B cell (primary cell): ENCODE measurements at regions not wholly inside any gene's neighbourhood (a gene's known extent, or its start where the extent isn't known, plus 50 kb on each side); places are given as distances from the start of the nearest gene placed in this dataset.
A peak's percentile ranks its signal among the peaks of the same experiment; 100 is the strongest.
"Not testable (repeated sequence)": the region's sequence is repeated elsewhere in the genome, so short reads cannot be mapped to it uniquely, and the experiment has no call there.

Experiments
- ATAC-seq: fragments of 200-7000 bp; cut with Tn5 transposase; one replicate; pipeline ENCODE4 v1.10.0; 2021; ENCODE audit warnings: low read depth, mild to moderate bottlenecking, moderate number of reproducible peaks, moderate library complexity
- CTCF ChIA-PET: fragments of 350-600 bp; sonication (Branson Sonifier 250); formaldehyde crosslinking; loops from one replicate; lab custom pipeline; 2021; ENCODE audit warnings: antibody characterized with exemption, inconsistent platforms; lab: Charles Lee
- POLR2A ChIA-PET: fragments of 350-600 bp; sonication (Branson Sonifier 250); formaldehyde crosslinking; loops from one replicate; lab custom pipeline; 2021; ENCODE audit warnings: antibody characterized with exemption; lab: Charles Lee
- DNase-seq: peaks from one replicate; pipeline ENCODE4 v3.0.0; 2013
- H2AFZ ChIP-seq: 2 replicates; pipeline ENCODE4 v1.6.1; 2012; ENCODE audit warnings: mild to moderate bottlenecking, low read depth, low read length; ENCODE audit not compliant: insufficient read depth, poor library complexity, severe bottlenecking
- H3K27ac ChIP-seq, 2 donors: 1 replicate in 1 of 2; 2 replicates in 1 of 2; pipeline ENCODE4 v1.5.1; 2012 to 2013; ENCODE audit warnings: low read length in 2 of 2, mild to moderate bottlenecking in 2 of 2, moderate library complexity in 1 of 2
- H3K27me3 ChIP-seq, 4 experiments: fragments of 200-600 bp in 1 of 4; sonication (generic) in 1 of 4; replicated peaks in 1 of 4; 1 replicate in 2 of 4; 2 replicates in 2 of 4; pipeline versions ENCODE4 v1.6.1 to v1.7.0; 2013 to 2016; ENCODE audit warnings: low read length in 3 of 4, mild to moderate bottlenecking in 2 of 4, mixed read lengths in 1 of 4, moderate library complexity in 1 of 4; ENCODE audit not compliant: insufficient read depth in 4 of 4, control insufficient read depth in 3 of 4; ENCODE audit errors: control extremely low read depth in 1 of 4
- H3K36me3 ChIP-seq, 2 experiments: replicated peaks in 1 of 2; 1 replicate in 1 of 2; 2 replicates in 1 of 2; pipeline versions ENCODE4 v1.6.1 to v1.7.1; 2013; ENCODE audit warnings: low read length in 1 of 2; ENCODE audit not compliant: insufficient read depth in 2 of 2, control insufficient read depth in 1 of 2; ENCODE audit errors: control extremely low read depth in 1 of 2, extremely low read depth in 1 of 2
- H3K4me1 ChIP-seq, 2 donors: fragments of 200-600 bp in 1 of 2; sonication (generic) in 1 of 2; 1 replicate in 1 of 2; 2 replicates in 1 of 2; pipeline versions ENCODE4 v1.5.1 to v1.6.1; 2013 to 2017; ENCODE audit warnings: low read length in 2 of 2; ENCODE audit not compliant: control insufficient read depth in 2 of 2, insufficient read depth in 2 of 2
- H3K4me2 ChIP-seq: replicated peaks from 2 replicates; pipeline ENCODE3; 2012; ENCODE audit warnings: mild to moderate bottlenecking, low read depth, low read length; ENCODE audit not compliant: poor library complexity, severe bottlenecking
- H3K4me3 ChIP-seq, 5 experiments: fragments of 200-600 bp in 1 of 5; sonication (generic) in 1 of 5; 1 replicate in 3 of 5; 2 replicates in 2 of 5; pipeline versions ENCODE4 v1.5.1 to v1.7.0; 2011 to 2016; ENCODE audit warnings: low read length in 4 of 5, mild to moderate bottlenecking in 4 of 5, low read depth in 2 of 5, control low read depth in 1 of 5, moderate library complexity in 1 of 5; ENCODE audit not compliant: insufficient read depth in 1 of 5; ENCODE audit errors: control extremely low read depth in 1 of 5, extremely low read depth in 1 of 5
- H3K79me2 ChIP-seq: fragments of 200-600 bp; sonication (generic); one replicate; pipeline ENCODE4 v1.6.0; 2016; ENCODE audit warnings: low read length; ENCODE audit not compliant: control insufficient read depth, insufficient read depth
- H3K9ac ChIP-seq: fragments of 200-600 bp; sonication (generic); 2 replicates; pipeline ENCODE4 v1.6.1; 2017; ENCODE audit warnings: mild to moderate bottlenecking, low read length, moderate library complexity
- H3K9me3 ChIP-seq, 3 donors: one replicate each; pipeline versions ENCODE4 v1.6.1 to v1.7.1; 2013; ENCODE audit warnings: low read length in 2 of 3; ENCODE audit not compliant: control insufficient read depth in 2 of 3, insufficient read depth in 1 of 3; ENCODE audit errors: control extremely low read depth in 1 of 3
- H4K20me1 ChIP-seq: 2 replicates; pipeline ENCODE4 v1.6.0; 2012; ENCODE audit warnings: mild to moderate bottlenecking, low read length; ENCODE audit not compliant: insufficient read depth, control insufficient read depth, poor library complexity, severe bottlenecking
- H3K27ac Mint-ChIP-seq: one replicate; pipeline ENCODE4 v1.8.0; 2021; ENCODE audit warnings: mixed read lengths
- H3K27me3 Mint-ChIP-seq: one replicate; pipeline ENCODE4 v1.8.0; 2021; ENCODE audit warnings: mixed read lengths
- H3K4me1 Mint-ChIP-seq: one replicate; pipeline ENCODE4 v1.8.0; 2021; ENCODE audit warnings: mixed read lengths
- H3K4me3 Mint-ChIP-seq: one replicate; pipeline ENCODE4 v1.8.0; 2021; ENCODE audit warnings: mixed read lengths
- H3K9me3 Mint-ChIP-seq: one replicate; pipeline ENCODE4 v1.8.0; 2022; ENCODE audit warnings: mixed read lengths; ENCODE audit not compliant: insufficient read depth
- EZH2 ChIP-seq: IDR thresholded peaks from 2 replicates; pipeline ENCODE4 v1.6.1; 2012; ENCODE audit warnings: borderline replicate concordance, low read depth, mild to moderate bottlenecking, moderate library complexity, low read length; ENCODE audit not compliant: insufficient read depth, poor library complexity, severe bottlenecking
- WGBS: methylation state at CpG from one replicate; pipeline ENCODE4 v1.1.5; 2013; ENCODE audit warnings: missing lambda C conversion rate; ENCODE audit not compliant: insufficient coverage; 5-methylcytosine and 5-hydroxymethylcytosine counted together
- intact Hi-C: fragments of 100-400 bp; cut with micrococcal nuclease; formaldehyde crosslinking; loops from one replicate; pipeline ENCODE4 v1.10.0; 2022
- TF ChIP-seq, protein P1 (sequence below): fragments of 200-600 bp; IDR thresholded peaks from one replicate; pipeline ENCODE4 v1.8.0; 2022; ENCODE audit warnings: antibody characterized with exemption, mild to moderate bottlenecking

DNA sequence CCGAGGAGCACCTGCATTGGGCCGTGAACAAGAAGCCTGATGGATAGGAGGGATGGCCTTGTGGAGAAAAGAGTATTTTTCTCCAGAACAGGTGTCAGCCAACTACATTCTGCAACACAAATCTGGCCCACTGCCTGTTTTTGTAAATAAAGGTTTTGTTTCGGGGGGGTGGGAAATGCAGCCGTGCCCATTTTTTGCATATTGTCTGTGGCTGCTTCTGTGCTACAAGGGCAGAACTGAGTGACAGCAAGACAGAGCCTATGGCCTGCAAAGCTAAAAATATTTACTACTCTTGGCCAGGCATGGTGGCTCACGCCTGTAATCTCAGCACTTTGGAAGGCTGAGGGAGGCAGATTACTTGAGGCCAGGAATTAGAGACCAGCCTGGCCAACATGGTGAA, 95.9 kb upstream of the AKAP13 start:
- peaks cover 0 to 2% (median 0%) of the 10 kb centered on the region in 4 experiments for H3K27me3 ChIP-seq
- DNase-seq (peak; percentile 48), ATAC-seq (peak; percentile 74)
- H4K20me1 ChIP-seq: no peaks in the 10 kb centered on the region
- Mint-ChIP-seq H3K4me1 (peaks cover 27% of the 10 kb centered on the region), H3K27ac (peak overlapping the region; percentile 33), H3K9me3 (no peaks in the 10 kb centered on the region), H3K27me3 (no peaks in the 10 kb centered on the region), H3K4me3 (peak overlapping the region; percentile 38)
- H3K4me2 ChIP-seq: no peak overlapping the region
- CTCF ChIA-PET: no interaction called here
- H2AFZ ChIP-seq: no peak overlapping the region
- H3K79me2 ChIP-seq: no peaks in the 10 kb centered on the region
- H3K9ac ChIP-seq: no peak overlapping the region
- intact Hi-C loops: no loop called here
- POLR2A ChIA-PET: interaction anchor here (0.5 to 0.6 kb wide), 2 partner anchors 9 to 239 kb away, joined by 3 to 4 read pairs; no protein-coding TSS in a partner anchor
- no CpG with 5 or more reads among the region's 5 CpGs for WGBS
- TF ChIP-seq EZH2: no peak
- TF ChIP-seq, protein P1, sequence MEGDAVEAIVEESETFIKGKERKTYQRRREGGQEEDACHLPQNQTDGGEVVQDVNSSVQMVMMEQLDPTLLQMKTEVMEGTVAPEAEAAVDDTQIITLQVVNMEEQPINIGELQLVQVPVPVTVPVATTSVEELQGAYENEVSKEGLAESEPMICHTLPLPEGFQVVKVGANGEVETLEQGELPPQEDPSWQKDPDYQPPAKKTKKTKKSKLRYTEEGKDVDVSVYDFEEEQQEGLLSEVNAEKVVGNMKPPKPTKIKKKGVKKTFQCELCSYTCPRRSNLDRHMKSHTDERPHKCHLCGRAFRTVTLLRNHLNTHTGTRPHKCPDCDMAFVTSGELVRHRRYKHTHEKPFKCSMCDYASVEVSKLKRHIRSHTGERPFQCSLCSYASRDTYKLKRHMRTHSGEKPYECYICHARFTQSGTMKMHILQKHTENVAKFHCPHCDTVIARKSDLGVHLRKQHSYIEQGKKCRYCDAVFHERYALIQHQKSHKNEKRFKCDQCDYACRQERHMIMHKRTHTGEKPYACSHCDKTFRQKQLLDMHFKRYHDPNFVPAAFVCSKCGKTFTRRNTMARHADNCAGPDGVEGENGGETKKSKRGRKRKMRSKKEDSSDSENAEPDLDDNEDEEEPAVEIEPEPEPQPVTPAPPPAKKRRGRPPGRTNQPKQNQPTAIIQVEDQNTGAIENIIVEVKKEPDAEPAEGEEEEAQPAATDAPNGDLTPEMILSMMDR: no peak
- no peak overlapping the region for H3K4me3 ChIP-seq
- no peaks in the 10 kb centered on the region for H3K36me3 ChIP-seq
- H3K4me1 ChIP-seq: peaks cover 0 to 15% of the 10 kb centered on the region in 2 donors
- H3K27ac ChIP-seq: no peak overlapping the region
- no peaks in the 10 kb centered on the region for H3K9me3 ChIP-seq

- ATAC-seq (peak; percentile 36), DNase-seq (peak; percentile 56)
- intact Hi-C loops: no loop called here
- CTCF ChIA-PET: interaction anchor here (0.7 to 15.6 kb wide), 18 partner anchors 9 to 718 kb away, joined by 3 to 401 read pairs (median 3); partner anchors contain the start of gene AKAP13
- no peak overlapping the region for H3K27ac ChIP-seq
- TF ChIP-seq, protein P1: peak; percentile 48
- no peak for TF ChIP-seq EZH2
- no peaks in the 10 kb centered on the region for H3K79me2 ChIP-seq
- no peak overlapping the region for H2AFZ ChIP-seq
- no peak overlapping the region for H3K4me2 ChIP-seq
- H3K9me3 Mint-ChIP-seq: no peaks in the 10 kb centered on the region
- H3K9ac ChIP-seq: no peak overlapping the region
- no peaks in the 10 kb centered on the region for H4K20me1 ChIP-seq
- no peaks in the 10 kb centered on the region for H3K36me3 ChIP-seq
- no peak overlapping the region for H3K27ac Mint-ChIP-seq
- POLR2A ChIA-PET: interaction anchor here (0.6 kb wide), 2 partner anchors 14 to 632 kb away, joined by 6 to 10 read pairs; partner anchors contain the start of gene NMB
- peaks cover 0 to 4% (median 0%) of the 10 kb centered on the region in 4 experiments for H3K27me3 ChIP-seq
- peaks cover 0 to under 1% of the 10 kb centered on the region in 2 donors for H3K4me1 ChIP-seq
- no peaks in the 10 kb centered on the region for H3K9me3 ChIP-seq
- H3K4me1 Mint-ChIP-seq: peaks cover 9% of the 10 kb centered on the region
- 35% methylated on average over 6 of the region's 6 CpGs for WGBS
- no peak overlapping the region for H3K4me3 ChIP-seq
- no peak overlapping the region for H3K4me3 Mint-ChIP-seq
- H3K27me3 Mint-ChIP-seq: peaks cover 4% of the 10 kb centered on the region
Measured at GRCh38 chr15:85289677-85290365, 90.6 kb upstream of the AKAP13 start.

DNA sequence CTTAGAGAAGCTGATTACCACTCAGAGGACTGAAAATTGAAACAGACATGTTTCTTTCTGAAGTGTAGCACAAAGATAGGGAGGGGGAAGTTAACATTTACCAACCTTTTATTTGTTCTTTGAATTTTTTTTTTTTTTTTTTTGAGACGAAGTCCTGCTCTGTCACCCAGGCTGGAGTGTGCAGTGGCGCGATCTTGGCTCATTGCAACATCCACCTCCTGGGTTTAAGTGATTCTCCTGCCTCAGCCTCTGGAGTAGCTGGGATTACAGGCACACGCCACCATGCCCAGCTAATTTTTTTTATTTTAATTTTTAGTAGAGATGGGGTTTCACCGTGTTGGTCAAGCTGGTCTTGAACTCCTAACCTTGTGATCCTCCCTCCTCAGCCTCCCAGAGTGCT, 87.8 kb upstream of the AKAP13 start:
- H3K4me2 ChIP-seq, H3K4me3 ChIP-seq, intact Hi-C loops, H2AFZ ChIP-seq, H3K9me3 ChIP-seq, H3K27ac ChIP-seq, H3K9me3 Mint-ChIP-seq, H3K9ac ChIP-seq, ATAC-seq, H3K79me2 ChIP-seq, H3K27ac Mint-ChIP-seq, H3K27me3 Mint-ChIP-seq, H3K27me3 ChIP-seq, H3K36me3 ChIP-seq, DNase-seq, H4K20me1 ChIP-seq, H3K4me3 Mint-ChIP-seq: not testable (repeated sequence)
- 100% methylated on average over 2 of the region's 5 CpGs for WGBS
- H3K4me1 ChIP-seq: peaks cover 8 to 13% of the 10 kb centered on the region in 2 donors
- ChIA-PET POLR2A (interaction anchor here (0.7 kb wide), 1 partner anchor 23 kb away, joined by 5 read pairs; no protein-coding TSS in a partner anchor), CTCF (interaction anchor here (0.6 to 15.6 kb wide), 7 partner anchors 23 to 362 kb away, joined by 3 to 401 read pairs (median 3); no protein-coding TSS in a partner anchor)
- H3K4me1 Mint-ChIP-seq: peaks cover 15% of the 10 kb centered on the region
